ENCODE measurements at regions not wholly inside any gene's neighbourhood (a gene's known extent, or its start where the extent isn't known, plus 50 kb on each side); places are given as distances from the start of the nearest gene placed in this dataset.
"Not testable (repeated sequence)": the region's sequence is repeated elsewhere in the genome, so short reads cannot be mapped to it uniquely, and the experiment has no call there.

DNA sequence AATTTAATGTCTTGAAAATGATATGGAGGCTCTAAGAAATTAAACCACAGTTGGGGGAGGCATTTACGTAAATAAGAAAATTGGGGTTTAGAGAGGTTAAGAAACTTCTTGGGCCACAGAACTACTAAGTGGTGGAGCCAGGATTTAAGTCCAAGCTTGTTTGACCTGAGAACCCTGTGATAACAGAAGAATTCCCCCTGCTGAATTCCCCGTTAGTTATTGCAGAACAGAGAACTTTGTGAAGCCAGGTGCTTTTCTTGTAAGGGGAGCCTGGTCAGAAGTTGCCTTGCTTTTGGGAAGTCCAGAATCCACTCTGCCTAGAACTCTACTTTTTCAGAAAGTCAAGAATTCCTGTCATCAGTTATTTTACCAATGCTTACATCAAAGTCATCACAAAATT, 309.3 kb upstream of the SEMA6A start:
- DNase-seq (ENCODE audit: low spot score), result no peak

DNA sequence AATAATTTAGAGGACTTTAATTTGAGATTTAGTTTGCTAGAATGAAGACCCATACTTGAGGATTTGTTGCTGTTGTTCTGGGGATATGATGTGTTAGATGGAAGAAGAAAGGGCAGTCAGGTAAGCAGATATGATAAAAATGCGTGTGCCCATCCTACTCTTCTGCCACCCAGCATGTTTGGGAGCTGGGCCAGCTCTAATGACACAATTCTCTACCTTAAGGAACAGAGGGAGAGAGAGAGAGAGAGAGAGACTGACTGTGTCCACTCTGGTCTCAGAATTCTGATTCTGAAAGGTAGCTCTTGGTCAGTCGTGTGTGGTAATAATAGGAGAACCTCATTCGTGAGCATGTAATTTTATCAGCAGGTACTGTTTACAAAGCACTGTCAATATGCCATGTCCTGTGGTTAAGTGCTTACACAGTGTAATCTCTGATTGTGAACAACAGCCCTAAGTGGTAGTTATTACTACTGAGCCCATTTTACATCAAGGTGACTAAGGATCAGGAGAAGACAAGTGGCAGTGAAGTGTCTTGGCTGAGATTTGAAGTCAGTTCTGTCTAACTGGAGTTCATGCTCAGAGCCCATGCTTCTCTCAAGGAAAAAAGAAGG, 307.4 kb upstream of the SEMA6A start:
- DNase-seq (ENCODE audit: low spot score), result no peak

DNA sequence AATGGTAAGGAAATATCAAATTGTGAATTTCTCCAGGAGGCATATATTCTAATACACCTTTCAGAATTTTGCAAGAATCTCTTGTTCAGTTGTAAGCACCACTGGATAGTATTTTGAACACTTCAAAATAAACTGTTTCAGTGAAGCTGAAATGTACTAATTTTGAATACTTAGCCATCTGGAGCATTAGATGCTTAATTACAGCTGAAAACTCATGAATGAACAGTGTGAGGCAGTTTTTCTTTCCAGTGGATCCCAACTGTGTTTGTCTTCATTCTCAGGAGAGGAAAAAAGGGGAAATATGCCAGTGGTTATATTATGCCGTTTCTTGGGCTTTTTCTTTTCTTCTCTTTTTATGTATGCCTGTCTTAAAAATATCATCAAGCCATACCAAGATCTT, 306.0 kb upstream of the SEMA6A start:
- DNase-seq (ENCODE audit: low spot score), result no peak

DNA sequence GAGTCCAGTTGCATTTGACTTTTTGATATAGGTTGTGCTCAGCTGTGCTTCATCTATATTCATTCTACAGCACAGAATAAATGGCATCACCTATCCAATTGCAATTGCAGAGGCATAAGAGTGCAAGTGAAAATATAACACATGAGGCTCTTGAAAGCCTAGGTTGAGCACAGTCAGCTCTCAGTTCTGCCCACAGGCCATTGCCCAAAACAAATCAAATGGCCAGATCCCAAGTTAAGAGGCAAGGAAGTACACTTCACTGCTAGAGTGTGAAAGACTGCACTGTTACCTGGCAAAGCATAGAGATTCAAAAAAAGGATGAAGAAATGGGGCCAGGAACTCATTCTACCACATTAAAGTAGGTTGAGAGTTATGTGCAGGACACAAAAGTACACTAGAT, 305.5 kb upstream of the SEMA6A start:
- no peak for DNase-seq (ENCODE audit: low spot score)

DNA sequence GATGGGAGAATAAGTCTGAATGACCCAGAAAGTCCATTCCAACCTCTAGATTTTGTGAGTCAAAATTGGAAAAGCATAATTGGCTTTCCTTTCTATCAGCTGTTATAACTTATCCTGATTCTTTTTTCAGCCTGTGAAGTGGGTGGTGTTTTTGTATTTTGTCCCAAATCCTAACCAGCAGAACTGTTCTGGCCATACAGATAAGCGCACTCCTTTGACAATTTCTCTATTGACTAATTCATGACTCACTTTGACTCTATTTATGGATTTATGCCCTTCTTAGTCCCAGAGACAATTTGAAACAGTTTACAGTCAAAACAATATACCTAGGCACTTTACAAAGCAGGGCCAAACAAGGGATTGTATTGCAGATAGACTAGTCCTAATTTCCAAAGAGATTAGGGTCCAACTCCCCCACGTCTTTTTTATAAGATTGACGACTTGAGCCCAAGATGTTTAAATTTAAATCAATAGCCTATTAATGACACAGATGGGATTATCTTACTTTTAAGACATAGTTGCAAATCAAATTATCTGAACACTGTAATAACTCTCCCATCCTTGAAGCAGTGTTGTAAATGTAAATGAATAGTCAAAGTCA, 301.7 kb upstream of the SEMA6A start:
- no peak for DNase-seq (ENCODE audit: low spot score)

DNA sequence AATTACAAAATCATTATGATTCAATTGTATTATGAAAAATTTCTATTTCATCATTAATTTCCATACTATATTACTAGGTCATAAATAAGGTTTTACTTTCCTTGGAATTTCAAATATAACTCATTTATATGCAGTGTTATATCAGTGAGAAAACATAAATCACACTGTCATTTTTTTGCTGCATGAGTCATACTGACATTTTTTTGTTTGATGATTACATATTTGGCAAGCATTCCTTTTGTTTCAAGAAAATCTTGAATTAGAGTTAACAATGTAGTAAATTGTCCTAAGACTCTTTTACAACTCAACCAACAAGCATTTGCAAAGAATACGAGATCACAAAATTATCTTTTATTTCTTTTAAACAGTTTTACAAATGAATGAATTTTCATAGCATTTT, 298.4 kb upstream of the SEMA6A start:
- DNase-seq (ENCODE audit: low spot score), result no peak

DNA sequence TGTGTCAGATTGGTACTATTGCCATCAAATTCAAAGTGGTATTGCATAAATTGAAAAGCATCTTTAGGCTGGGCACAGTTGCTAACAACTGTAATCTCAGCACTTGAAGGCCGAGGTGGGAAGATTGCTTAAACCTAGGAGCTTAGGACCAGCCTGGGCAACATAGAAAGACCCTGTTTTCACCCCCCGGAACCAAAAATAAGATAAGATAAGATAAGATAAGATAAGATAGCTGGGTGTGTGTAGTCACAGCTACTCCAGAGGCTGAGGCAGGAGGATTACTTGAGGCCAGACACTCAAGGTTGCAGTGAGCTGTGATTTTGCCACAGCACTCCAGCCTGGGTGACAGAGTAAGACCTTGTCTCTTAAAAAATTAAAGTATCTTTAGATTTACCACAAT, 297.9 kb upstream of the SEMA6A start:
- no peak for DNase-seq (ENCODE audit: low spot score)

DNA sequence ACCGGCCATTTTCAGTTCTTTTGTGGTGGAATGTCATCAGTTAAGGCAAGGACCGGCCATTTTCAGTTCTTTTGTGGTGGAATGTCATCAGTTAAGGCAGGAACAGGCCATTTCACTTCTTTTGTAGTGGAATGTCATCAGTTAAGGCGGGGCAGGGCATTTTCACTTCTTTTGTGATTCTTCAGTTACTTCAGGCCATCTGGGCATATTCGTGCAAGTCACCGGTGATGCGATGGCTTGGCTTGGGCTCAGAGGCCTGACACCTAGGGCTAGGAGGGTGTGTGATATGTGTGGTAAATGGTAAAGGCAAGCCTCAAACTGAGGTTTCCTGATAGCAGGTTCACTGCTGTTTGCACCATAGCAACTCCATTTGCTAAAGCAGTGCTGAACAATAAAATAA, 293.2 kb upstream of the SEMA6A start:
- not testable (repeated sequence) for DNase-seq (ENCODE audit: low spot score)

DNA sequence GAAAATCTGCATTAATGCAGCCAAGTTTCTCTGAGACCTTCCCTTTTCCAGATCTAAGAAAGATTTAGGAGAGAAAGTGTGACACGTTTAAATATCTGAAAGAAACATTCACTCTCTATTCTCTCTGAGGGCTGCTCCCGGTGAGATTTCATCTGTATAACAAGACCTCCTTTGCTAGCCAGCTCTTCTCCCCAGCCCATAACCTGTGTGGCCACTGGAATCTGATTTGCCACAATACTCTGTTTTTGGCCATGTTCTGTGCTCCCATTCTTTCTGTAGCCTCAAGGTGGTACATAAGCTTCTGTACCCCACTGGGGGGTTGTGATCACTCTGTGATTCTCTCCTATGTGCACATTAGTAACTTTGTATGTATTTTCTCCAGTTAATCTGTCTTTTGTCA, 291.0 kb upstream of the SEMA6A start:
- DNase-seq (ENCODE audit: low spot score), result no peak

DNA sequence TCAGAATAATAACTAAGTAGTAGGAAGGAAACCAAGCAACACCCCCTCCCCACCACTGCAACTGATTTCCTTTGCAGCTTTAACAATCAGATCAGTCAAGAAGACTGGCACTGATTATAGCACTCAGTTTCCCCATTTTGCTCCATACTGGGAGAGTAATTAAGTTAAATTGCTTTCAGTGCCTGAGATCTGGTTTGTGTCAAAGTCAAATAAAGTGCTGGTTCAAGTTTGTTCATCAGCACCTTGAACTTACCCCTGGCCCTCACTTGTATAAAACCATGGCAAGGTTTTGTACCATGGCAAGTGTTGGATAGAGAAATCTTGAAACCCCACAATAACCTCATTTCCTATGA, 290.2 kb upstream of the SEMA6A start:
- no peak for DNase-seq (ENCODE audit: low spot score)

DNA sequence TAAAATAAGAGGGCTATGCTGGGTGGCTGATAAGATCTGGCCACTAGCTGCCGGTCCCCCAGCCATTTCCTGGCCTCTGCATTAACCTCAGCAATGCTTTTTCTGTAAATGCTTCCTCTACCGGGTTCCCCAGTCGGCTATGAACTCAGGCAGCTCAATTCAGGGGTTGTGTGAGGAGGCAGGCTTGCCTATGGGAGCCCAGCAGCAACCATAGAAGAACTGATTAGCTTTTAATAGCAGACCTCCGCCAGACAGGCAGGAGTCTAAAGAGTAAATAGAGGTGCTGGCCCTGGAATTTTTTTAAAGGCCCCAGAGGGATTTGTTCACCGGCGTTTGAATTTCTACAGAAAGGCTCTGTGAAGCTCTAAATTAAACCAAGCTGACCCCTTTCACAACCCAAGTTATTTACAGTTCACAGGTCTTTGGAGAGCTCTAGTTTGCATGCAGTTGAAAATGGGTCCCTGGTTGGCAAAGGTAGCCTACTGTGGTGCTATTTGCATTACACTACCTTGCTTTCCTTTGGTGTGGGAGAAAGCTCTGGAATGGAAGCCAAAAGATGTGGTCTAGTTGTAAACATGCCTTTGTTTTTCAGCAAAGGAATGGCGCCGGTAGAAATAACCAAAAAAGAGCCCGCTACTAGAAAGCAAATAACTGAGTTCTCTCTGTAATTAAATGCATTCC, 289.7 kb upstream of the SEMA6A start:
- DNase-seq (ENCODE audit: low spot score), result no peak

DNA sequence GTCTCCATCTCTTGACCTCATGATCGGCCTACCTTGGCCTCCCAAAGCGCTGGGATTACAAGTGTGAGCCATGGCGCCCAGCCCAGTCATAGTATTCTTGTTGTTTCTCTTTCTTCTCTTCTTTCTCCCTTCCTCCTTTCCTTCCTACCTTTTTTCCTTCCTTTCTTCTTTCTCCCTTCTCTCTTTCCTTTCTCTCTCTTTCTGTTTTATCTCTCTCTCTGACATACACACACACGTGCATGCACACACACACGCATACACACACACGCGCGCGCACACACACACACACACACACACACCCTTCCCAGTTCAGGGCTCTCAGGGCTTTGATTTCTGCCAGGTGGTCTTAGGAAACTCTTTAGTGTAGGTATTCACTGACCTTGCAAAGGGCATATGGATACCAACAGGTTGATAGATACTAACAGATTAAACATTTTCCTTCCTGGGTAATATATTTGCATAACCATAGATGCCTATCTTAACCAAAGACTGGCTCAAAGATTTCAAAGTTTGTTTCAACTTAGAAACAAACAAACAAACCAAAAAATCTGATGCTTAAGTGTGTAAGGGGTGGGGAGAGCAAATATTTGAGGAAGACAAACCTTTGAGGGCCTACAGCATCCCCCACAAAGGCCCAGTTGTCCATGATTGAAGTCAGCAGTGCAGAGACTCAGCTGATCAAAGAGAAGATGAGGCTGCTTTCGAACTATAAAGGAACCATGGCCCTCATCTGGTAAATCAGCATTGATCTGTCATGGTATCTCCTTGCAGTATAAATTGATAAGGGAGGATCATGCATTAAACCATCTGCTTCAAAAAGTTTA, 288.2 kb upstream of the SEMA6A start:
- DNase-seq (ENCODE audit: low spot score), result no peak

DNA sequence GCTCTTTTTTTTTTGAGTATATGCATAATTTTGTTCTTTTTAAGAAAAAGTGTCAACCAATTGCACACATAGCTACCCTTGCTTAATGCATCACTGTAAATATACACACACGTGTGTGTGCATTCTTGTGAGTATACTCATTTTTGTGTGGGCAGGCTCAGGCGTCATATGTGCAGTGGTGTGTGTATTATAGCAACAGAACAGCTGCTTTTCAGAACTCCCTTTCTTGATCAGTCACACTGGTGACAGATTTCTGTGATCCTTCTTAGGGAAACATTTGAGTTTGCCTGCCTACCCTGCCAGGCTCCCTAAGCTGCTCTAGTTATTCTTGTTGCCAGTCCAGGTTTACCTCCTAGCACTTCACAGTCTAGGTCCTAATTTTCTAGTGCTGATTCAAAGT, 287.0 kb upstream of the SEMA6A start:
- no peak for DNase-seq (ENCODE audit: low spot score)

DNA sequence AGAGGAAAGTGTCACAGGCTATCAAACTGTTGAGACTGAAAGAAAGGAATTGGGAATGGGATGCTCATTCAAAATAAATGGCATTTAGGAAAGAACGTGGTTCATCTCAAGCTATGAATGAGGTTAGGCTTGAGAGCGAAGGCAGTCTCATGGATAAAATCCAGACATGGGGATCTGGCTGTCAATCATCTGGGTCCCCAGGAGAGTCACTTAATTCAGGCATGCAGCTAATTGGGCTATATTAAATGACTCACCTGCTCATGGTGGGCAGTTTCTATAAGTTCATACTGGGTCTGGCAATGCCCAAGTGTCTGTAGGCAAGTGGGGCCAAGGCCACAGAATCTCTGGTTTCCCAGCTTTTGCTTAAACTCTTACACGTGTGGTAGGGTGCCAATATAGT, 286.5 kb upstream of the SEMA6A start:
- DNase-seq (ENCODE audit: low spot score), result no peak

DNA sequence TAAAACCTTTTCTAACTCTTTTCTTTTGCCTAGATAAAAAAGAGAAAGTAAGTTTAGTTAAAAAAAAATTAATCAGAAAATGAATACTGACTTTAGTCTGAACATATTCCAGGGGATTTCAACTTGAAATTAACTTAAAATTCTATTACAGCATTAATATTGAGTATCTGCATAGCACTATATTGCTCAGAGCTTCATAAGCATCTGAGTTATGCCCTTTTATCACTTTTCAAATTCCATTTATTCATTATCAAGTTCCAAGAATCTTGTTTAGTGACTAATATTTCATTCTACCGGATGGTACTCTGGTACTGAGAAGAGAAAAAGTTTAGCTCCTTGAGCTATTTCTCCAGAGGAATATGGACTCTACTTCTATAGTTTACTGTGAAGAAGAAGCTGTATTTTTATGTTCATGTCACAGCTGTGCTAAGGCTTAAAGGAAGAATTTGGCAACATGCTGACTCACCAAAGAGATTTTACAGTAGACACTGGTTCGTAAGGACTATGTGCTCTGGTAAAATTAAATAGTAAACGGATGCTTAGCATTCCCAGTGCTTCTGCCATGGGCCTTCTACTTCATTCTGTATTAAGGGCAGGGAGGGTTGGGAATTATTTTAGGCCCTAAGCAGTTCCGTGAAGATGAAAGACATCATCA, 285.2 kb upstream of the SEMA6A start:
- DNase-seq (ENCODE audit: low spot score), result no peak

DNA sequence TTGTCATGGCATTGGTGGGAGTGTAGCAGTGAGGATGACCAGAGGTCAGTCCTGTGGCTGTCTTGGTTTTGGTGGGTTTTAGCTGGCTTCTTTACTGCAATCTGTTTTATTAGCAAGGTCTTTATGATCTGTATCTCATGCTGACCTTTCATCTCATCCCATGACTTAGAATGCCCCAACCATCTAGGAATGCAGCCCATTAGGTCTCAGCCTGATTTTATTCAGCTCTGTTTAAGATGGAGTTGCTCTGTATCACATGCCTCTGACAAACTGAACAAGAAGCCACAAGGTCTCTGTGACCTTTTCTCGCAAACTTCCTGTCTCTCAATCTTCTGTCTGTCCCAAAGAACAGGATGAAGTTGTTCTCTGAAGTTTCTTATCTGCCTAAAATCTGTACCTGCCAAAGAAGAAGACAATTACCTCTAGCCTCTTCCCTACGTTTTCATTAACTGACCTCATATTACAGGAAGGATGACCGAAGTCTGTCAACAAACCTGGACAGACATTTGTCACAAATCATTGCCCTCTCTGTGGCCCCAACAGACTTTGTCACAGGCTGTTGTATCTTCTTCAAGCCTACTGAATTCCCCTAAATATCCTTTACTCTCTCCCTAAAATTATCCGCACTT, 284.2 kb upstream of the SEMA6A start:
- DNase-seq (ENCODE audit: low spot score), result no peak

DNA sequence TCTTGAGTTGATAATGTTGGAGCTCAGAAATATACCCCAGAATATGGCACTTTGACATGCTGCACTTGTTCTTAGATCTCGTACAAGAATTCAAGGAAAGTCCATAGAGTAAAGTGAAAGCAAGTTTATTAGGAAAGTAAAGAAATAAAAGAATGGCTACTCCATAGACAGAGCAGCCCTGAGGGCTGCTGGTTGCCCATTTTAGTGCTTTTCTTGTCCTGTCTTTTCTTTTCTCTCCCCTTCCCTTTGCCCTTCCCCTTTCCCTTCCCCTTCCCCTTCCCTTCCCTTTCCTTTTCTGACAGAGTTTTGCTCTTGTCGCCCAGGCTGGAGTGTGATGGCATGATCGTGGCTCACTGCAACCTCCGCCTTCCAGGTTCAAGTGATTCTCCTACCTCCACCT, 283.4 kb upstream of the SEMA6A start:
- DNase-seq (ENCODE audit: low spot score), result not testable (repeated sequence)

DNA sequence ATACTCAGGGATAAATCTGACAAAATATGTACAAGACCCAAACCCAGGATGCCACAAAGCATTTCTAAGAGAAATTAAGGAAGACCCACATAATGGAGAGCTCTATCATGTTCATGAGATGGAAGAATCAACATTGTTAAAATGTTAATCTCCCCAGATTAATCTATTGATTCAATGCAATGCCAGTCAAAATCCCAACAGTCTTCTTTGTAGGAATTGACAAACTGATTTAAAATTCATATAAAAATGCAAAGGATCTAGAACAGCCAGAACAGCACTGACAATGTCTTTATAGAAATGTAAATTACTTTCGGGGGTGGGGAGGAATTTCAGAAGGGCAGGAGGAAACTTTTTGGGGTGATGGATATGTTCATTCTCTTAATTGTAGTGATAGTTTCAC, 281.6 kb upstream of the SEMA6A start:
- no peak for DNase-seq (ENCODE audit: low spot score)

DNA sequence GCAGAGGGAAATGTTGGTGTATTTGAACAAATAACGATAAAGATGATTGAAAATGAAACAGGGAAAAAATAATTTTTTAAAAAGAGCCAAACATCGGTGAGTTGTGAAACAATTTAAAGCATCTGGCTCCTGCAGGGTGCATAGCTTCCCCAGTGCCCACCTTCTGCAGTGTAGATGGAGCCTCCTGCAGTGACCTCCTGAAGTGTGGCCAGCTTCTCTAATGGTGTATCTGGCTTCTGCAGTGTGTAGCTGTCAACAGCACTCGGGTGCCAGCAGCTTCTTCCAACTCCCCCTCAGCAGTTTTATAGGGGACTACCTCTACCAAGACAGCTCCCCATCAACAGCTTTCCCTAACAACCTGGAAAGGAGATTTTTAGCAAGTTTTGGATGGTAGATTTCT, 279.4 kb upstream of the SEMA6A start:
- no peak for DNase-seq (ENCODE audit: low spot score)

DNA sequence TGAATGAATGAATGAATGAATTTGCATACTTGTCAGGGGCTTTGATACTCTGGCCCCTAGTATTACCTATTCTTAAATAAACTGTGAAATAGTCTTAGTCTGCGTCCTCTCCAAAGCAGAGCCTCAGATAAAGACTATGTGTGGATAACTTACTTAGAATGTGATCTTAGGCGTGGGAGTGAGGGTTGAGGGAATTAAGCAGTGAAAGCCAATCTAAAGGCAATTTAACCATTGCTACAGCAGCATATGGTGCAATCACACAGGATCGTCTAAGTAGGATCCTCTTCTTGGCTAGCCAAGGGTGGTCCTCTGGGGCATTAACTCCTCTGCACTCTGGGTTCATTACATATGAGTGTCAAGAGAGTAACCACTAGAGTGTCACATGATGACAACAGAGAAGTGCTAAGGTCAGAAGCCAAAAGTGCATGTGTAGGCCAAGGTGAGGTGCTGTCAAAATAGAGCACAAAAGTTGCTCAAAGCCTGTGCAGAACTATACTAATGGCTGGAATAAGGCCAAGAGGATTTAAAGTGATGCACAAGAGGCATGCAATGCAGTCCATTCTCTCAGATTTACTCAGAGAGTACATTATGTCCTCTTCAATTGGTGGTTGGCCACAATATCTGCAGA, 274.4 kb upstream of the SEMA6A start:
- DNase-seq (ENCODE audit: low spot score), result no peak

DNA sequence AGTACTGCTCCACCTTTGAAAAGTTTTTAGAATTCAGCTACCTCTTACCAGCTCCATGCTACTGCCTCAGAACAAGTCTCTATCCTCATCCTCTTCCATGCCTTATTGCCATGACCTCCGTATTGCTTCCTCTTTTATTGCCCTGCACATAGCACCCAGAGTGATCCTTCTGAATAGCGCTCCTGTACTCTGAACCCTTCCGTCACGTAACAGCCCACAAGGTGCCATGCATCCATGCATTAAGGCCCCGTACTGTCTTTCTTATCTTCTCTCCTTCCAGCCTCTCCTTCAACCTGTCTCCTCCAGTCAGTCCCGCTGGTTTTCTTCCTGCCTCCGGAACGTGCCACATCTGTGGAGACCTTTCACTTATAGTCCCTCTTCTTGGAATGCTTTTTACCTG, 273.3 kb upstream of the SEMA6A start:
- no peak for DNase-seq (ENCODE audit: low spot score)

DNA sequence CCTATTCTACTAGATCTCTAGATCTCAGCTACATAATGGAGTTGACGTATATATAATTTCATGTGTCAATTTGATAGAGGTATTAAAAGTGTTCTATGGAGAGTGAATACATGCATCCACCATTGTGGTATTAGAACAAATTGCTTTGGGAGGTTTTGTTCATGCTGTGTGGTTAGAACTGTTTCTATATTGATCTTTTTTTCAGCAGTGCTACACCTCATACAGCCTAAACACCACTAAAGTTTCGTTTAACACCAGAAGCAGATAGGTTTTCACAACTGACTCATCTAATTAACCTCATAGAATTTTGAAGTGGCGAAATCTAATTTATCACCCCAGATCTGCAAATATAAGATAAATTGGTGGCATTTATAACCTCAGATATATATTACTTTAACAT, 269.4 kb upstream of the SEMA6A start:
- no peak for DNase-seq (ENCODE audit: low spot score)

Measured in hematopoietic multipotent progenitor cell treated with erythropoietin and hydrocortisone succinate and interleukin-3 and kit ligand, for 17 days (in vitro differentiated cells).